ENCODE measurements at regions not wholly inside any gene's neighbourhood (a gene's known extent, or its start where the extent isn't known, plus 50 kb on each side); places are given as distances from the start of the nearest gene placed in this dataset.

- DNase-seq (ENCODE audit: extremely low read depth in 1 of 2, low read depth in 1 of 2), result peak in 1 of 2 donors; percentile 8
Observed at GRCh38 chr15:95347837-95348236, 982.7 kb upstream of the NR2F2 start.

- no peak for DNase-seq (ENCODE audit: extremely low read depth in 1 of 2, low read depth in 1 of 2)
Observed at GRCh38 chr15:95350908-95351307, 979.6 kb upstream of the NR2F2 start.

- no peak for DNase-seq (ENCODE audit: extremely low read depth in 1 of 2, low read depth in 1 of 2)
Observed at GRCh38 chr15:95352631-95353187, 977.8 kb upstream of the NR2F2 start.

DNA sequence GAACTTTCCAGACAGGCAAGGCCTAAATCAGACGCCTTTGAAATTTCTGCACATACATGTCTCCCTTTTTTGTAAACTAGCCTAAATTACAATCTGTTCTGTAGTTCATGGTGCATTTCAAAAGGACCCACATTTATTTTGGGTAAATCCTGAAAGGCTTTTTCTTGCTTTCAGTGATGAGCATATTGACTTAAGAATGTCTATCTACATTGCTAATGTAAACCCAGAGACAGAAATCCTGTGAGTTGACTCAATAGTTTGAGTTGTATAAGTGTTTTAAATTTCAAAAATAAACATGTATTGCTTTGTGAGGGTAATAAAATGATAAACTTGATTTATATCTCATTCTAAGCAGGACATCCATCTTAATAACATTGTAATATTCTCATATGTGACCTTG is 977.0 kb upstream of the NR2F2 start:
- no peak for DNase-seq (ENCODE audit: extremely low read depth in 1 of 2, low read depth in 1 of 2)

DNA sequence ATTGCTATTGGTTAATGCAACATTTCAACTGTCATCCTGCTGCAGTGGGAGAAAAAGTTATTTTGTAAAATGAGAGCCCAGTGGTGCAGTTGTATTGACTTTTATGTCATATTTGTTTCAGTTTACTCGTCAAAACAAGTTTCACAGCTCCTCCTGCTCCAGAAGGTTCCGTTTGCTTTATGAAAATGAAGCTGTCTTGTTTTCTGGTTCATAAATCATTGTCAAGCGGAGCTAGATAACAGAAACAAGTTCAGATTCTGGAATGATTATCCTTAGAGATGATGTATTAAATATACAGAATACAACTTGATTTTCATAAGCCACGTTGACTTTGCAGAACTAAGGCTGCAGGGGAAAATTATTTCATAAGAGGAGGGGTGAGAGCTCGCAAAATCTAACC is 970.5 kb upstream of the NR2F2 start:
- DNase-seq (ENCODE audit: extremely low read depth in 1 of 2, low read depth in 1 of 2), result no peak

- DNase-seq (ENCODE audit: extremely low read depth in 1 of 2, low read depth in 1 of 2), result no peak
Observed at GRCh38 chr15:95362306-95362705, 968.2 kb upstream of the NR2F2 start.

GRCh38 chr15:95363646-95364045 is 966.9 kb upstream of the NR2F2 start:
- no peak for DNase-seq (ENCODE audit: extremely low read depth in 1 of 2, low read depth in 1 of 2)

DNA sequence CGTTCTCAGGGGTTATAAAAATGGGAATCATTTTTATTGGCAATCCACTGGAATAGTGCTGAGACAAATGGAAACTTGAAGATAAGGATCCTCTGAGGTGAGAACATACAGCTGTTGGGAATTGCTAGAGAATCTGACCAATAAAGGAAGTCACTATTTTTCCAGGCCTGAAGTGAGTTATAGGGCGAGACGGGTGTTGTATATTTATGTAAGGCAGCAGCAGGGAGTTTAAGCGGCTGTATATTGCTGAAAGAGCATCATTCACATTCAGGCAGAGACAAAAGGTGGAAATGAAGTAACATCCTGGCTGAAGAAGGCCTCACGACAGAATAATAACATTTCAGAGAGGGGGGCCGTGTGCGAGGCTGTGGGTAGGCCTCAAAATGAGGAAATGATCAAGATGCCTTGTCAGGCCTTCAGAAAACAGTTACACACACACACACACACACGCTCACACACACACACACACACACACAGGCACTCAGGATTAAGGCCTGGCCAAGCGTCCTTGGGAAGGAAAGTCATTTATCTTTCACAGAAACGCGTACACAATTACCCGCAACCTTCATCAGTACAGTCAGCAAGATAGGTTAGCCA is 964.9 kb upstream of the NR2F2 start:
- DNase-seq (ENCODE audit: extremely low read depth in 1 of 2, low read depth in 1 of 2), result no peak

GRCh38 chr15:95368191-95368590 is 962.3 kb upstream of the NR2F2 start:
- DNase-seq (ENCODE audit: extremely low read depth in 1 of 2, low read depth in 1 of 2), result no peak

- no peak for DNase-seq (ENCODE audit: extremely low read depth in 1 of 2, low read depth in 1 of 2)
Observed at GRCh38 chr15:95368755-95369601, 961.5 kb upstream of the NR2F2 start.

DNA sequence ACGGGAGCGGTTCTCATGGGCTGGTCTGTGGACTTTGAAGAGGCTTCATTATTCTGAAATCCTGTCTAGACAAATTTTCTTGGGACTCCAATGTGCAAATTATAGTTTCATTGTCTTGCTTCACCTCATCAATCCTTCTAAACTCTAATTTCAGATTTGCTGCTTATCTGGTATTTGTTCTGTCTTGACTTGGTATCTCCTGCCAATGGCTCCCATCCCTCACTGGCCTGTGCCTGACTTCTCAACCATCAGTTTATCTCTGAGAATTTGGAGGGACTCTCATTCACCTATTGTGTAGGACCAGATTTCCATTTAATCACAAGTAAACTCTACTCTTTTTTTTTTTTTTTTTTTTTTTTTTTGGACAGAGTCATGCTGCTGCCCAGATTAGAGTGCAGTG is 960.2 kb upstream of the NR2F2 start:
- DNase-seq (ENCODE audit: extremely low read depth in 1 of 2, low read depth in 1 of 2), result no peak

- DNase-seq (ENCODE audit: extremely low read depth in 1 of 2, low read depth in 1 of 2), result no peak
Observed at GRCh38 chr15:95371664-95372063, 958.8 kb upstream of the NR2F2 start.

GRCh38 chr15:95375281-95375680 is 955.2 kb upstream of the NR2F2 start:
- DNase-seq (ENCODE audit: extremely low read depth in 1 of 2, low read depth in 1 of 2), result no peak

GRCh38 chr15:95377258-95377852 is 953.1 kb upstream of the NR2F2 start:
- no peak for DNase-seq (ENCODE audit: extremely low read depth in 1 of 2, low read depth in 1 of 2)

DNA sequence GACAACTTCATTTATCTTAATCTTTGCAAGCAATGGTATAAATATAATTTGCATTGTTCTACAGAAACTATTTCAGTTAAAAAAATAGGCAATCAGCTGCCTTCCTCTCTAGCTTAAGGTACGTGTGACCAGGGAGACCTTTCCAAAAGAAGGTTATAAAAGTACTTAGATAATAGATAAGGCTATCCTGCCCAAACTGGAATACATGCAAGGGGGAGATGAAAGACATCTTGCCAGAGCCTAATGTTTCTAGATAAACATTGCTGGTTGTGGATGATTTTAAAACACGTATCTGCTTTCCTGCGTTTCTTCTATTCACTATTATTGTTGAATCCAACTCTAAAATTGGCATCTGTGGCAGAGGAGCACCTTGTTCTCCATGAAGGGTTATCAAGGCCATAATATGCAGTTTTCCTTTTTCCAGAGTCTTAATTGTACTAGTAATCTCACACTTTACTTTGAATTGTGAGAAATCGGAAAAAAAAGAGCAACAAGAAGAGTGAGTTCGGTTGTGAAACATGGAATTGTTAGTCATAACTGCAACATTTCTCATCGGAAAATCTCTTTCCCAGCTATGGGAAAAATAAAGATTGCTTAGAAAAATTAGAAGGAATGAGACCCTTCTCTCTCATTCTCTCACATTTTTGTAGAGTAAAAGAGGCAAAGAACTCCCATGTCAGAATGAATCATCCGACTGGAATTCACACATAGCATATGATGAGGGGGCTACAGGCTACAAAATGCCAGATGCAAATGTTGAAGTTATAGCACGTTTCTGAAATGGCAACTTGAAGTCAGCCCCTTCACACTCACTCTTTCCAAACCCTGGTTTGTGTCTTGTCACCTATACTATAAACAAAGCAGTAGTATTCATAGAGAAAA is 936.1 kb upstream of the NR2F2 start:
- DNase-seq (ENCODE audit: extremely low read depth in 1 of 2, low read depth in 1 of 2), result no peak

GRCh38 chr15:95400428-95400827 is 930.1 kb upstream of the NR2F2 start:
- DNase-seq (ENCODE audit: extremely low read depth in 1 of 2, low read depth in 1 of 2), result no peak

DNA sequence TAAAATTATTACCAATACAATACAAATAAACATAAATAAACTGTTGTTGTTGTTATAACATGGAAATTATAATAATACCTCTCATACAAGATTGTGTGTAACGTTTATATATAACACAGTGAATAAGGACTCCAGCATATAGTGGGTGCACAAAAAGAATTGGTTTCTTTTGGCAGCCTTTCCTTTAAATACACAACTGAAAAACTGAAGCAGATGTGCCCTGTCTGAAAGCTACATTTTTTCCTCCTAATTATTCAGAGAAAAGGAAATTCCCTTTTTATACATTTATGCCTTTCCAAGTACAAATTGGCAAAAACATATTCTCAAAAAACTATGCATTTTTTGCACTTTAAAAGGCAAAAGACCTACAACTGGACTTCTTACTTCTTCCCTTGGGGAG is 928.9 kb upstream of the NR2F2 start:
- DNase-seq (ENCODE audit: extremely low read depth in 1 of 2, low read depth in 1 of 2), result no peak

DNA sequence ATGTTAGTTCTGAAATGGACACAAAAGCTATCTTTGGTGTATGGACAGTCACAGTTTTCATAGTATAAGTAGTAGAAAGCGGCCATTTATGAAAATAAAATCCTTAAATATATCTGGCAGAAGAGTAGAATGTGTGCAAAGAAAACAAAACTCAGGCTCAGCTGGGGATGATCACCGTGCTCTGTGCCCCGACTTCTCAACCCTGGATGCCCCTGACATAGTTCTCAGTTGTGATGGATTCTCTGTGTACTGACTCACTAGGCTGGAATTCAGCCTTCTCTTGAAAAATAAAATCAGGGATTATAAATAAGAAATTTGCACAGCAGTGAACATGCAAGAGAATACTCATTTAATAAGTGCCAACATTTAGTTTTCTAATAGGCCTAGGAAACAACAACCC is 925.1 kb upstream of the NR2F2 start:
- no peak for DNase-seq (ENCODE audit: extremely low read depth in 1 of 2, low read depth in 1 of 2)

DNA sequence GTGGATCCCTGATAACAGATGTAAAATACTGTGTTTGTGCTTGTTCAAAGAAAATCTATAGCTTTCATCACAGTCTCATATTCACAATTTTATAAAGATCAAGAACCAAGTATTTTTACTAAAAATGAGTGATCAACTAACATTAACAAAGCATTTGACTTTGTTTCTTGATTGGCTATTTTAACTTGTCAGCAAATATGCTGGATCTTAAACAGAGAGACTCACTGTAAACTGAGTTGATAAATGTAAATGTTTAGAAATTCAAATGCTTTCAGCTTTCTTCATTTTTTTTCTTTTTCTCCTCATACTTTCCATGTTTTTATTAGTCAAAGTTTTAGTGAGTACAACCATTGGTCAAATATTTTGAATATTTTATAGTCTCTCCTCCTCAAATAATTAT is 923.0 kb upstream of the NR2F2 start:
- DNase-seq (ENCODE audit: extremely low read depth in 1 of 2, low read depth in 1 of 2), result no peak

GRCh38 chr15:95409211-95409610 is 921.3 kb upstream of the NR2F2 start:
- DNase-seq (ENCODE audit: extremely low read depth in 1 of 2, low read depth in 1 of 2), result no peak
